SK-N-SH (cell line): ENCODE measurements at regions not wholly inside any gene's neighbourhood (a gene's known extent, or its start where the extent isn't known, plus 50 kb on each side); places are given as distances from the start of the nearest gene placed in this dataset.

Experiments used
- CTCF ChIA-PET: fragments of 300-600, 350-600 bp; formaldehyde crosslinking; extraction: SDS; loops from one replicate; lab custom pipeline; 2021; lab: Yijun Ruan, JAX
- POLR2A ChIA-PET: fragments of 350-600 bp; sonication (Branson Sonifier 250); formaldehyde crosslinking; extraction: SDS; loops from one replicate; lab custom pipeline; 2020; ENCODE audit warnings: antibody characterized with exemption, inconsistent platforms; lab: Yijun Ruan, JAX
- DNase-seq: peaks from one replicate; pipeline ENCODE4 v3.0.0; 2012
- H2AFZ ChIP-seq: fragments of 200-600 bp; sonication (generic); 2 replicates; pipeline ENCODE4 v1.8.1; 2016; ENCODE audit warnings: antibody characterized with exemption, mild to moderate bottlenecking, low read depth
- H3F3A ChIP-seq: fragments of 200-600 bp; sonication (generic); replicated peaks from 2 replicates; pipeline ENCODE3; 2016; ENCODE audit warnings: antibody characterized with exemption, mild to moderate bottlenecking; ENCODE audit not compliant: insufficient read depth
- H3K27ac ChIP-seq, 2 experiments: fragments of 200-500 bp in 1 of 2; fragments of 200-600 bp in 1 of 2; sonication (Bioruptor generic) in 1 of 2; sonication (generic), shearing (Covaris generic) in 1 of 2; 2 replicates each; pipeline versions ENCODE4 v1.5.1 to v1.6.1; 2014 to 2016; ENCODE audit warnings: low read depth in 2 of 2, inconsistent platforms in 1 of 2, low read length in 1 of 2, mild to moderate bottlenecking in 1 of 2, mixed read lengths in 1 of 2
- H3K27me3 ChIP-seq: fragments of 200-600 bp; sonication (generic), shearing (Covaris generic); 2 replicates; pipeline ENCODE4 v1.6.1; 2016; ENCODE audit warnings: mixed run types; ENCODE audit not compliant: insufficient read depth
- H3K36me3 ChIP-seq, 2 experiments: fragments of 200-500 bp in 1 of 2; fragments of 200-600 bp in 1 of 2; sonication (Bioruptor generic) in 1 of 2; sonication (generic) in 1 of 2; replicated peaks in 1 of 2; 2 replicates each; pipeline versions ENCODE3 to v1.5.1; 2014 to 2016; ENCODE audit warnings: low read length in 1 of 2, mild to moderate bottlenecking in 1 of 2; ENCODE audit not compliant: insufficient read depth in 2 of 2, control insufficient read depth in 1 of 2
- H3K4me1 ChIP-seq, 2 experiments: fragments of 200-500 bp in 1 of 2; fragments of 200-600 bp in 1 of 2; sonication (Bioruptor generic) in 1 of 2; sonication (generic), shearing (Covaris generic) in 1 of 2; 2 replicates each; pipeline versions ENCODE4 v1.5.1 to v1.6.1; 2014 to 2016; ENCODE audit warnings: low read depth in 1 of 2, low read length in 1 of 2, mixed run types in 1 of 2; ENCODE audit not compliant: insufficient read depth in 2 of 2, control insufficient read depth in 1 of 2
- H3K4me2 ChIP-seq: fragments of 200-600 bp; sonication (generic), shearing (Covaris generic); 2 replicates; pipeline ENCODE4 v1.6.1; 2017; ENCODE audit warnings: mixed run types
- H3K4me3 ChIP-seq, 2 experiments: fragments of 200-500 bp in 1 of 2; fragments of 200-600 bp in 1 of 2; sonication (Bioruptor generic) in 1 of 2; sonication (generic), shearing (Covaris generic) in 1 of 2; 2 replicates each; pipeline versions ENCODE4 v1.5.1 to v1.8.1; 2014 to 2016; ENCODE audit warnings: low read depth in 2 of 2, inconsistent platforms in 1 of 2, low read length in 1 of 2, mild to moderate bottlenecking in 1 of 2, mixed read lengths in 1 of 2, moderate library complexity in 1 of 2
- H3K79me2 ChIP-seq: fragments of 200-600 bp; sonication (generic); 2 replicates; pipeline ENCODE4 v1.8.1; 2017; ENCODE audit warnings: mild to moderate bottlenecking; ENCODE audit not compliant: insufficient read depth
- H3K9ac ChIP-seq: fragments of 200-600 bp; sonication (generic); 2 replicates; pipeline ENCODE4 v1.6.1; 2017; ENCODE audit warnings: mixed run types
- H3K9me2 ChIP-seq: fragments of 200-600 bp; sonication (generic); 2 replicates; pipeline ENCODE4 v1.6.1; 2017; ENCODE audit warnings: mixed run types
- H3K9me3 ChIP-seq: fragments of 200-600 bp; sonication (generic); 2 replicates; pipeline ENCODE4 v1.6.1; 2017; ENCODE audit warnings: mixed run types, mild to moderate bottlenecking, moderate library complexity
- H4K20me1 ChIP-seq: fragments of 200-600 bp; sonication (generic); 2 replicates; pipeline ENCODE4 v1.6.1; 2017; ENCODE audit warnings: mild to moderate bottlenecking, mixed run types; ENCODE audit not compliant: insufficient read depth
- EP300 ChIP-seq, 2 experiments: IDR thresholded peaks; 2 replicates each; pipeline versions ENCODE4 v1.4.0 to v1.6.1; 2012; ENCODE audit warnings: borderline replicate concordance in 1 of 2, low read depth in 1 of 2, low read length in 1 of 2
- FOSL2 ChIP-seq: IDR thresholded peaks from 2 replicates; pipeline ENCODE4 v1.4.0; 2012; ENCODE audit warnings: low read depth, mild to moderate bottlenecking, moderate library complexity, borderline replicate concordance
- GATA2 ChIP-seq: sonication (generic); formaldehyde crosslinking; IDR thresholded peaks from 2 replicates; pipeline ENCODE4 v1.5.0; 2020; ENCODE audit warnings: mild to moderate bottlenecking, missing genetic modification reagents
- NFIC ChIP-seq: IDR thresholded peaks from 2 replicates; pipeline ENCODE4 v1.4.0; 2012; ENCODE audit warnings: borderline replicate concordance
- NRF1 ChIP-seq: IDR thresholded peaks from 2 replicates; pipeline ENCODE4 v1.6.1; 2012; ENCODE audit warnings: low read depth, mild to moderate bottlenecking, low read length
- RFX5 ChIP-seq: IDR thresholded peaks from 2 replicates; pipeline ENCODE4 v1.6.1; 2012; ENCODE audit warnings: mild to moderate bottlenecking, improper control_type of control experiment, low read length
- SIN3A ChIP-seq: IDR thresholded peaks from 2 replicates; pipeline ENCODE4 v1.6.1; 2012; ENCODE audit warnings: low read depth, mild to moderate bottlenecking, low read length, moderate library complexity, borderline replicate concordance
- TCF12 ChIP-seq: IDR thresholded peaks from 2 replicates; pipeline ENCODE4 v1.4.0; 2012
- TEAD4 ChIP-seq: IDR thresholded peaks from 2 replicates; pipeline ENCODE4 v1.4.0; 2012; ENCODE audit warnings: mild to moderate bottlenecking, borderline replicate concordance; ENCODE audit not compliant: insufficient read depth
- WGBS: methylation state at CpG from one replicate; pipeline ENCODE4 v1.1.6; 2017; ENCODE audit warnings: low lambda C conversion rate; 5-methylcytosine and 5-hydroxymethylcytosine counted together
- TF ChIP-seq, protein P1 (sequence below): IDR thresholded peaks from 2 replicates; pipeline ENCODE4 v1.4.0; 2012; ENCODE audit warnings: low read depth, borderline replicate concordance
- TF ChIP-seq, protein P2 (sequence below): IDR thresholded peaks from 2 replicates; pipeline ENCODE4; 2012
- TF ChIP-seq, protein P3 (sequence below): IDR thresholded peaks from 2 replicates; pipeline ENCODE4 v1.6.1; 2012; ENCODE audit warnings: mild to moderate bottlenecking, low read depth, low read length, moderate library complexity
- TF ChIP-seq, protein P4 (sequence below): fragments of 200-600 bp; sonication (generic); IDR thresholded peaks from 2 replicates; pipeline ENCODE4 v1.6.1; 2017; ENCODE audit warnings: antibody characterized with exemption, mild to moderate bottlenecking, moderate library complexity

DNA sequence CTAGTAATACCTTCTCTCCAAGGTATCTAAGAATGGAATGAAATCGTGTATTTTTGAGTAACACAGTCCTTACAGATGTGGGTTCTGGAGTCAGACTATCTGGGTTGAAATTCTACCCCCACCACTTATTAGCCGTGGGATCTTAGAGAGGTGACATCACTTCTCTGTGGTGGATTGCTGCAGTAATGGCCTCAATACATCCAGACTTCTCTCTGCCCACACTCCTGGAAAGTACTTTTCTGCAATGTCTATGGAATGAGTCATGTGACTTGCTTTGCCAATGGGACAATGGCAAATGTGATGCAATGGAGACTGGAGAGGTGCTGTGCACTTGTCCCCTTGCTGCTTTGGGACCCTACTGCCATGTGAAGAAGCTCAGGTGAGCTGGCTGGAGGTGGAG lies 418.2 kb downstream of the HAPSTR1 start:
- H2AFZ ChIP-seq = no peak overlapping the region
- H3K36me3 ChIP-seq = no peaks in the 10 kb centered on the region
- H3K4me3 ChIP-seq = no peak overlapping the region
- no peak overlapping the region for H3K27ac ChIP-seq
- POLR2A ChIA-PET = no interaction called here
- TF ChIP-seq TEAD4 (no peak), FOSL2 (no peak), RFX5 (no peak)
- TF ChIP-seq, protein P1, sequence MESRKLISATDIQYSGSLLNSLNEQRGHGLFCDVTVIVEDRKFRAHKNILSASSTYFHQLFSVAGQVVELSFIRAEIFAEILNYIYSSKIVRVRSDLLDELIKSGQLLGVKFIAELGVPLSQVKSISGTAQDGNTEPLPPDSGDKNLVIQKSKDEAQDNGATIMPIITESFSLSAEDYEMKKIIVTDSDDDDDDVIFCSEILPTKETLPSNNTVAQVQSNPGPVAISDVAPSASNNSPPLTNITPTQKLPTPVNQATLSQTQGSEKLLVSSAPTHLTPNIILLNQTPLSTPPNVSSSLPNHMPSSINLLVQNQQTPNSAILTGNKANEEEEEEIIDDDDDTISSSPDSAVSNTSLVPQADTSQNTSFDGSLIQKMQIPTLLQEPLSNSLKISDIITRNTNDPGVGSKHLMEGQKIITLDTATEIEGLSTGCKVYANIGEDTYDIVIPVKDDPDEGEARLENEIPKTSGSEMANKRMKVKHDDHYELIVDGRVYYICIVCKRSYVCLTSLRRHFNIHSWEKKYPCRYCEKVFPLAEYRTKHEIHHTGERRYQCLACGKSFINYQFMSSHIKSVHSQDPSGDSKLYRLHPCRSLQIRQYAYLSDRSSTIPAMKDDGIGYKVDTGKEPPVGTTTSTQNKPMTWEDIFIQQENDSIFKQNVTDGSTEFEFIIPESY = no peak
- TF ChIP-seq, all 33 proteins: peak for 0
- WGBS = 8% methylated on average over 2 of the region's 2 CpGs
- Histone ChIP-seq H3K9me3 (no peaks in the 10 kb centered on the region), H3K4me2 (no peak overlapping the region), H3K79me2 (no peaks in the 10 kb centered on the region), H3F3A (no peaks in the 10 kb centered on the region), H3K9ac (no peak overlapping the region), H3K27me3 (no peaks in the 10 kb centered on the region), H3K9me2 (no peaks in the 10 kb centered on the region), H3K4me1 (no peaks in the 10 kb centered on the region), H4K20me1 (no peaks in the 10 kb centered on the region)
- DNase-seq = no peak
- CTCF ChIA-PET = no interaction called here

DNA sequence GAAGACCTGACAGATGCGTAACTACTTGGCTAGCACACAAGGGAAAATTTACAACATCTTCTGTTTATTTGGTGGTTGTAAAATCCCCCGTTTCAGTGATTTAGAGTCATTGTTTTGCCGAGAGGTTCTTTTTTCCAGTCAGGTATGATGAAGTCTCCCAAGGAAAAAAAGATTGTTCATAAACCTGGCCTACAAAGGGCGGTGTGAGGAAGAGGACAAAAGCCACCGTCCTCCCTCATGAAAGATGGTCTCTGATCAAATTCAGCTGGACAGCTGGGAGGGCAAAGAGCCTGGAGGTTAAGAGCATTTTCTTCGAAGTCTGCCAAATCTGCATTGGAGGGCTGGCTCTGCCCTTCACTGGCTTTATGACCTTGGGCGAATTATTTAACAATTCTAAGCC lies 419.9 kb downstream of the HAPSTR1 start:
- Histone ChIP-seq H3K27ac (no peak overlapping the region), H3K4me1 (no peaks in the 10 kb centered on the region), H3K9me3 (no peaks in the 10 kb centered on the region), H3K4me2 (no peak overlapping the region), H3F3A (no peaks in the 10 kb centered on the region), H3K79me2 (no peaks in the 10 kb centered on the region), H4K20me1 (no peaks in the 10 kb centered on the region), H3K36me3 (no peaks in the 10 kb centered on the region), H3K9ac (no peak overlapping the region), H3K4me3 (no peak overlapping the region; a peak in 1 of 4 replicates), H3K9me2 (no peaks in the 10 kb centered on the region), H2AFZ (no peak overlapping the region), H3K27me3 (no peaks in the 10 kb centered on the region)
- no peak for DNase-seq
- ChIA-PET POLR2A (no interaction called here), CTCF (no interaction called here)
- 22% methylated on average over 7 of the region's 7 CpGs for WGBS
- TF ChIP-seq SIN3A (no peak), TCF12 (no peak), NFIC (no peak), GATA2 (no peak), EP300 (IDR thresholded peaks at IDR 0.05; ENCODE audit: borderline replicate concordance in 1 of 2, low read depth in 1 of 2, low read length in 1 of 2) (no peak), NRF1 (no peak)
- TF ChIP-seq, protein P2, sequence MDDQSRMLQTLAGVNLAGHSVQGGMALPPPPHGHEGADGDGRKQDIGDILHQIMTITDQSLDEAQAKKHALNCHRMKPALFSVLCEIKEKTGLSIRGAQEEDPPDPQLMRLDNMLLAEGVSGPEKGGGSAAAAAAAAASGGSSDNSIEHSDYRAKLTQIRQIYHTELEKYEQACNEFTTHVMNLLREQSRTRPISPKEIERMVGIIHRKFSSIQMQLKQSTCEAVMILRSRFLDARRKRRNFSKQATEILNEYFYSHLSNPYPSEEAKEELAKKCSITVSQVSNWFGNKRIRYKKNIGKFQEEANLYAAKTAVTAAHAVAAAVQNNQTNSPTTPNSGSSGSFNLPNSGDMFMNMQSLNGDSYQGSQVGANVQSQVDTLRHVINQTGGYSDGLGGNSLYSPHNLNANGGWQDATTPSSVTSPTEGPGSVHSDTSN = no peak
- TF ChIP-seq, protein P3, sequence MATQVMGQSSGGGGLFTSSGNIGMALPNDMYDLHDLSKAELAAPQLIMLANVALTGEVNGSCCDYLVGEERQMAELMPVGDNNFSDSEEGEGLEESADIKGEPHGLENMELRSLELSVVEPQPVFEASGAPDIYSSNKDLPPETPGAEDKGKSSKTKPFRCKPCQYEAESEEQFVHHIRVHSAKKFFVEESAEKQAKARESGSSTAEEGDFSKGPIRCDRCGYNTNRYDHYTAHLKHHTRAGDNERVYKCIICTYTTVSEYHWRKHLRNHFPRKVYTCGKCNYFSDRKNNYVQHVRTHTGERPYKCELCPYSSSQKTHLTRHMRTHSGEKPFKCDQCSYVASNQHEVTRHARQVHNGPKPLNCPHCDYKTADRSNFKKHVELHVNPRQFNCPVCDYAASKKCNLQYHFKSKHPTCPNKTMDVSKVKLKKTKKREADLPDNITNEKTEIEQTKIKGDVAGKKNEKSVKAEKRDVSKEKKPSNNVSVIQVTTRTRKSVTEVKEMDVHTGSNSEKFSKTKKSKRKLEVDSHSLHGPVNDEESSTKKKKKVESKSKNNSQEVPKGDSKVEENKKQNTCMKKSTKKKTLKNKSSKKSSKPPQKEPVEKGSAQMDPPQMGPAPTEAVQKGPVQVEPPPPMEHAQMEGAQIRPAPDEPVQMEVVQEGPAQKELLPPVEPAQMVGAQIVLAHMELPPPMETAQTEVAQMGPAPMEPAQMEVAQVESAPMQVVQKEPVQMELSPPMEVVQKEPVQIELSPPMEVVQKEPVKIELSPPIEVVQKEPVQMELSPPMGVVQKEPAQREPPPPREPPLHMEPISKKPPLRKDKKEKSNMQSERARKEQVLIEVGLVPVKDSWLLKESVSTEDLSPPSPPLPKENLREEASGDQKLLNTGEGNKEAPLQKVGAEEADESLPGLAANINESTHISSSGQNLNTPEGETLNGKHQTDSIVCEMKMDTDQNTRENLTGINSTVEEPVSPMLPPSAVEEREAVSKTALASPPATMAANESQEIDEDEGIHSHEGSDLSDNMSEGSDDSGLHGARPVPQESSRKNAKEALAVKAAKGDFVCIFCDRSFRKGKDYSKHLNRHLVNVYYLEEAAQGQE = no peak
- TF ChIP-seq, protein P4, sequence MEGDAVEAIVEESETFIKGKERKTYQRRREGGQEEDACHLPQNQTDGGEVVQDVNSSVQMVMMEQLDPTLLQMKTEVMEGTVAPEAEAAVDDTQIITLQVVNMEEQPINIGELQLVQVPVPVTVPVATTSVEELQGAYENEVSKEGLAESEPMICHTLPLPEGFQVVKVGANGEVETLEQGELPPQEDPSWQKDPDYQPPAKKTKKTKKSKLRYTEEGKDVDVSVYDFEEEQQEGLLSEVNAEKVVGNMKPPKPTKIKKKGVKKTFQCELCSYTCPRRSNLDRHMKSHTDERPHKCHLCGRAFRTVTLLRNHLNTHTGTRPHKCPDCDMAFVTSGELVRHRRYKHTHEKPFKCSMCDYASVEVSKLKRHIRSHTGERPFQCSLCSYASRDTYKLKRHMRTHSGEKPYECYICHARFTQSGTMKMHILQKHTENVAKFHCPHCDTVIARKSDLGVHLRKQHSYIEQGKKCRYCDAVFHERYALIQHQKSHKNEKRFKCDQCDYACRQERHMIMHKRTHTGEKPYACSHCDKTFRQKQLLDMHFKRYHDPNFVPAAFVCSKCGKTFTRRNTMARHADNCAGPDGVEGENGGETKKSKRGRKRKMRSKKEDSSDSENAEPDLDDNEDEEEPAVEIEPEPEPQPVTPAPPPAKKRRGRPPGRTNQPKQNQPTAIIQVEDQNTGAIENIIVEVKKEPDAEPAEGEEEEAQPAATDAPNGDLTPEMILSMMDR = no peak
